WERI-Rb-1 (cell line): ENCODE measurements at regions not wholly inside any gene's neighbourhood (a gene's known extent, or its start where the extent isn't known, plus 50 kb on each side); places are given as distances from the start of the nearest gene placed in this dataset.

Source experiments
- DNase-seq: peaks from one replicate; pipeline ENCODE4 v3.0.0-alpha.2; 2020
- H3K27ac ChIP-seq: fragments of 250-450 bp; sonication (Bioruptor Pico); 2 replicates; pipeline ENCODE4 v1.5.1; 2020; ENCODE audit warnings: mild to moderate bottlenecking, moderate library complexity
- H3K27me3 ChIP-seq: fragments of 250-450 bp; sonication (Bioruptor Pico); 2 replicates; pipeline ENCODE4 v1.5.1; 2021; ENCODE audit warnings: mild to moderate bottlenecking, low read depth, moderate library complexity; ENCODE audit not compliant: insufficient read depth, severe bottlenecking
- H3K36me3 ChIP-seq: fragments of 250-450 bp; sonication (Bioruptor Pico); 2 replicates; pipeline ENCODE4 v1.5.1; 2020; ENCODE audit warnings: mild to moderate bottlenecking, moderate library complexity
- H3K4me3 ChIP-seq: 2 replicates; pipeline ENCODE4 v1.5.1; 2011; ENCODE audit warnings: low read depth, mild to moderate bottlenecking, control low read depth, low read length
- H3K9me3 ChIP-seq: fragments of 250-450 bp; sonication (Bioruptor Pico); 2 replicates; pipeline ENCODE4 v1.5.1; 2021; ENCODE audit warnings: mild to moderate bottlenecking, moderate library complexity; ENCODE audit not compliant: severe bottlenecking
- TF ChIP-seq, protein P1 (sequence below): IDR thresholded peaks from 2 replicates; pipeline ENCODE4 v1.5.1; 2011; ENCODE audit warnings: low read depth, mild to moderate bottlenecking, control low read depth, inconsistent platforms, low read length

DNA sequence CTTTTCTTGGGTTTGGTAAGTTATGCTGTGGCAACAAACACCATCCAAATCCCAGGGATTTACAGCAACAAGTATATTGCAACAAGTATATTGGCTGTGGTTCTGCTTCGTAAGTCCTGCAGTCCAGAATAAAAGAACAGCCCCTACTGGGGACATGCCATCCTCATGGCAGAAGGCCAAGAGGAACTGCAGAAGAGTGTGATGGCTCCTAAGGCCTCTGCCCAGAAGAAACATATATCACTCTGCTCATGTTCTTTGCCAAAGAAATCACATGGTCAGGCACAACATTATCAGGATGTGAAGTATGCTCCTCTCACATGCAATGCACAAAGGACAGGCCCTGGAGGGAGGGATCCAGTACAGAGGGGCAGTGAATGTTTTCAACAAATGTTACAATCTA lies 159.6 kb upstream of the TAS2R1 start:
- H3K9me3 ChIP-seq: no peaks in the 10 kb centered on the region
- no peak overlapping the region for H3K4me3 ChIP-seq
- TF ChIP-seq, protein P1, sequence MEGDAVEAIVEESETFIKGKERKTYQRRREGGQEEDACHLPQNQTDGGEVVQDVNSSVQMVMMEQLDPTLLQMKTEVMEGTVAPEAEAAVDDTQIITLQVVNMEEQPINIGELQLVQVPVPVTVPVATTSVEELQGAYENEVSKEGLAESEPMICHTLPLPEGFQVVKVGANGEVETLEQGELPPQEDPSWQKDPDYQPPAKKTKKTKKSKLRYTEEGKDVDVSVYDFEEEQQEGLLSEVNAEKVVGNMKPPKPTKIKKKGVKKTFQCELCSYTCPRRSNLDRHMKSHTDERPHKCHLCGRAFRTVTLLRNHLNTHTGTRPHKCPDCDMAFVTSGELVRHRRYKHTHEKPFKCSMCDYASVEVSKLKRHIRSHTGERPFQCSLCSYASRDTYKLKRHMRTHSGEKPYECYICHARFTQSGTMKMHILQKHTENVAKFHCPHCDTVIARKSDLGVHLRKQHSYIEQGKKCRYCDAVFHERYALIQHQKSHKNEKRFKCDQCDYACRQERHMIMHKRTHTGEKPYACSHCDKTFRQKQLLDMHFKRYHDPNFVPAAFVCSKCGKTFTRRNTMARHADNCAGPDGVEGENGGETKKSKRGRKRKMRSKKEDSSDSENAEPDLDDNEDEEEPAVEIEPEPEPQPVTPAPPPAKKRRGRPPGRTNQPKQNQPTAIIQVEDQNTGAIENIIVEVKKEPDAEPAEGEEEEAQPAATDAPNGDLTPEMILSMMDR: no peak
- no peak for DNase-seq
- no peaks in the 10 kb centered on the region for H3K27me3 ChIP-seq
- H3K27ac ChIP-seq: no peak overlapping the region
- no peaks in the 10 kb centered on the region for H3K36me3 ChIP-seq

DNA sequence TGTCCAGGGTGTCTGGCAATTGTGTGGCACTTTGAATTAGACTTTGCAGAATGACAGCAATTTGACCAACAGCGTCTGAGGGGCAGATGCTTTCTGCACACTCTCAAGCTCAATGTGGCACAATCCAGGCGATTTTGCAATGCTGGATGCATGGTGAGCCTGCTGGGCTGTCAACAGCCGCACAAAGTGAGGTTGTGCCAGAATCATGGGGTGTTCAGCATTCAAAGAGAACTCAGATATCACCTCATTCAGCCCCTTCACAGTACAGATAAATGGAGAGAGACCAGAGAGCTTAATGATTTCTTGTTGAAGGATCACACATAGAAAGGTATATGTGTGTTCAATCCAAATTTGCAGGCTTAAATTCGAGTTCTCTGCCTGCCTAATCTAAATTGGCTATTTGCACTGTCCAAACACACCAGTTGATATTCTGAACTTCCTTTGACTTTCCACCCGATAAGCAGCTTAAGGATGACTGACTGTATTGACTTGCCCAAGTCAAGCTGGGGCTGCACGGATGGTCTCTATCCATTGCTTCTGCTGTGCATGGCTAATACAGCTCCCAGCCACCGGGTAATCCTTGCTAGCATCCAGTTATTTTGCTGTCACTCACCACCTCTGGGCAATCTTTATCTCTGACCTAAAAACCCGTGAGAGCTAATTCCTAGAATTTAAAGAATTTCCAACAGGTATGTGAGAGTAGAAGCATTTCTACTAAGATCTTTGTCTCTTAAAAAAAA lies 157.9 kb upstream of the TAS2R1 start:
- Histone ChIP-seq H3K36me3 (no peaks in the 10 kb centered on the region), H3K27me3 (no peaks in the 10 kb centered on the region), H3K9me3 (no peaks in the 10 kb centered on the region), H3K4me3 (no peak overlapping the region), H3K27ac (no peak overlapping the region)
- DNase-seq: peak; percentile 94
- TF ChIP-seq, protein P1: no peak

DNA sequence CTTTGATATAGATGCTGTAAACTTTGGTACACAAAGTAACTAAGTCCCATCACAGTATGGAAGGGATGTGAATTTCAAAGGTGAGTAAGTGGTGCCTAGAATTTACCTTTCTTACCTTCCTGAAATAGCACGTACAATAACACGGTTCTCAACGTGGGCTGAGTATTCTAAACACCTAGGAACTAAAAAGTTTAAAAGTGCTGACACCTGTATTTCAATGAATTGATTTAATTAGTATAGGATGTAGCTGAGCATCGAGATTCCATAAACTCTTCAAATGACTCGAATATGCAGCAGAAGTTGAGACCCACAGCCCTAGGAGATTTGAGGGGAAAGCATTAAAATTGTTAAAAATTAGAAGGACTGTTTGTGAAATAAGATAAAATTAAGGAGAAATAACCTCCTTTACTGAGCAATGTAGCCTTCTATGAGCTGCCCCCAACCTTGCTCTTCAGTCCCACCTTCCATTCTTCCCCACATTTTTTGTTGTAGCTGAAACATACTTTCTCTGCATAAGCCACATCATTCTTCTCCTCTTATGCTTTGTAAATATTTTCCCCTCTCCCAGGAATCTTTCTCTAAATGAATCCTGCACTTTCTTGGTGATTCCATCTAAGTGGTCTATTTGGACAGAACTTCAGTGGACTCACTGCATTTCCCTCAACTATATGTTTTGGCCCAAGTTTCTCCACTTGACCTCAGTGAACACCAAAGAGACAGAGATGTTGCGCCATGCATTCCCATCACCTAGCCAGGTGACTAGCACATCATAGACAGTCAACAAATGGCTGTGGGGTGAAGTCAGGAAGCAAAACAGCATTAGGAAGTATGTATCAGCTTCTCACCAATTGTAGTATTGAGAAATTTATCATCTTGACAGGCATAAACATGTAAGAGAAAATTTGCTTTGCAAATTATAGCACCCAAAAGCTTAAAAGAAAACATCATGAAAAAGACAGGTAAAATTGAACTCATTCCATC lies 156.5 kb upstream of the TAS2R1 start:
- Histone ChIP-seq H3K27ac (no peak overlapping the region), H3K9me3 (no peaks in the 10 kb centered on the region), H3K4me3 (no peak overlapping the region), H3K27me3 (no peaks in the 10 kb centered on the region), H3K36me3 (no peaks in the 10 kb centered on the region)
- no peak for DNase-seq
- TF ChIP-seq, protein P1: no peak

DNA sequence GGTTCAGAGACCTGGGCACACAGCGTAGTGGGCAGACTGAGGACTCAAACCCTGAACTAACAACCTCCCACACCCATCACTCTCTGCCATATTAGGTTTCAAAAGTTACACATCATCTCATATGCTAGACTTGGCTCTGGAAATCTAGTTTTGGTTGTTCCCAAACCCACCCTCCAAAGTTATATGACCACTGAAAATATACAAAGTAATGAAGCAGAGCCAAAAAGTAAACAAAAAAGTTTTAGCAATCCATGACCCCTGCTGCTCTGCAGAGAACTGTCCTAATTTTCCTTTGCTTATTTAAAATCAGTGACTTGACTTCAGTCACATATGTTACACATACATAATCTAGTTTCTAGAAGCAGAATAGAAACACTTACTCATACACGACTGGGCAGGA lies 155.6 kb upstream of the TAS2R1 start:
- H3K36me3 ChIP-seq: no peaks in the 10 kb centered on the region
- H3K4me3 ChIP-seq: no peak overlapping the region
- peaks cover under 1% of the 10 kb centered on the region for H3K9me3 ChIP-seq
- DNase-seq: no peak
- no peak overlapping the region for H3K27ac ChIP-seq
- TF ChIP-seq, protein P1: no peak
- no peaks in the 10 kb centered on the region for H3K27me3 ChIP-seq

DNA sequence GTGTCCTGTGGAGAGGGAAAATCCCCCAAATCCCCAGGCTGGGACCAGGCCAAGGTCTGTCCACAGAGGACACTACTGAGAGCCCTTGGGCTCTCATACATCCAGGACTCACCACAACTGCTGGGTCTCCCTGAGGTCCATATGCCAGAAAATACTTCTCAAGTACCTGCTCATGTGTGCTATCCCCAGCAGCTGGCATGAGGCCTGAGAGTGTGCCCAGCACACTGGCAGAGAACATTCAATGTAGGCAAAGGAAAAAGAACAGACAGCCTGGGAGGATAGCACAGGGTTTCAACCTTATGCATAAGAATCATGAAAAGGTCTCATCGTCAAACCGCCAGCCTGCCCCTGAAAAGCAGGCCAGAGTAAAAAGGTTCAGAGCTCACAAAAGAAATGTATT lies 154.1 kb upstream of the TAS2R1 start:
- peak overlapping the region; percentile 62 for H3K27ac ChIP-seq
- TF ChIP-seq, protein P1: no peak
- no peak overlapping the region for H3K4me3 ChIP-seq
- H3K36me3 ChIP-seq: no peaks in the 10 kb centered on the region
- DNase-seq: no peak
- H3K9me3 ChIP-seq: peaks cover 3% of the 10 kb centered on the region
- H3K27me3 ChIP-seq: no peaks in the 10 kb centered on the region
